ENCODE measurements at regions not wholly inside any gene's neighbourhood (a gene's known extent, or its start where the extent isn't known, plus 50 kb on each side); places are given as distances from the start of the nearest gene placed in this dataset.

DNA sequence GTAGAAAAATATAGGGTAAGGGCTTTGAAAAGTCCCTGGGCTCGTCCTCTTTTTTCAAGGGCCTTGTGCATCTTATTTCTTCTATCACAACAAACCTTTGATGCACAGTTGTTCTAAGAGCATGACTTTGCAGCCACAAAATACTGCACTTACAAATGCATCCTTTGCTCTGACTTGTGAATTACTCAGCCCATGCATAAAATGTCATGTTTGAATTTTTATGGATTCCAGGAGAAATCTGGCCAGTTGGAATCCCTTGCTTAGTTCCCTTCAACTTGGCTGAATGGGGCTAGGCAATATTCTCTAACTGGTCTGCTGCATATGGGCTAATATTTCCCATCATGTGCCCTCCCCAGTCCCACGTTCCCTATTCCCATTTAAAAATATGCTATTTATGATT lies 523.9 kb upstream of the RGMA start:
- no peak for TF ChIP-seq CTCF (IDR thresholded peaks at IDR 0.05 in 8 of 11, conservative IDR thresholded peaks at IDR 0.05 in 3 of 11)
- no peak for TF ChIP-seq POLR2AphosphoS5 (IDR thresholded peaks at IDR 0.05)

Measured in spleen (tissue), 7 donors.